Activated T-cell treated with anti-CD3 and anti-CD28 coated beads, Interleukin-2, amount 50 U/mL, for 1 hour (primary cell): ENCODE measurements at regions not wholly inside any gene's neighbourhood (a gene's known extent, or its start where the extent isn't known, plus 50 kb on each side); places are given as distances from the start of the nearest gene placed in this dataset.
"Not testable (repeated sequence)": the region's sequence is repeated elsewhere in the genome, so short reads cannot be mapped to it uniquely, and the experiment has no call there.

ENCODE experiments used
- DNase-seq: peaks from one replicate; pipeline ENCODE4 v3.0.0-alpha.2; 2020

DNA sequence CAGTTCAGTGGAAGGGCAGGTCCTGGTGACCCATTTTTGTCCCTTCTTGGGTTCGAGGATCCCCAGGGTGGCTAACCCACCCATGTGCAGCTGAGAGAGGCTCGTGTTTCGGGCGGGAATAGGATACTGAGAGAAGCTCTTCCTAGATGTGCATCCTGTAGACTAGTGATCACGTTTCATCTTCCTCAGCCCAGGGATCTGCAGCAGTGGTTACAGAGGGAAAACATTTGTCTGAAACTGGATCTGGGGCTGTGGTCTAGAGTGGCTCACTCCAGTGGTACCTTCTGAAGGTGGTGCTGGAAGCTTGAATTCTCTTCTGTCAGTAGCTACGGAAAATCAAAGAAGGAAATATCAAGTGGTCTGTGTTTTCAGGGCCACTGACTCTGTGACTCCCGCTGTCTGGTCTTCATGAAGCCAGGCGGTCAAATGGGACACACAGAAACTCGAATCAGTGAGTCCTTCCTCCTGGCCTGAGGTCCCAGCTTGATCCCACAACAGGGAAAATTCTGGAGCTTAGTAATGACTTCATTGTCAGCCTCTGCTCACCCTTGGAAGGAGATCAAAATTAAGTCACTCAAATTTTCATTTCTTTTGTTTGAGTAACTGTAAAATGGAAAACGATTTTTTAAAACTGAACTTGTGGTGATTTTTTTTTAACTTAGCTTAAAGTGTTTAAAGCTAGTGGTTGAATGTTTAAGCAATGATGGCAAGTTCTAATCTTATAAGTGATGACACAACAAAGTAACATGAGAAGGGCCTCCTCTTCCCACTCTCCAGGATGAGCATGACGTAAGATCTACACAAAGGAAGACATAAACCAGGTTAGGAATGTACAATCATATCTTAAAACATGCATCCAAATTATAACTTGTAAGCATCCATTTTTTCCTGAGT is 469.3 kb upstream of the KLF6 start:
- DNase-seq, result no peak

DNA sequence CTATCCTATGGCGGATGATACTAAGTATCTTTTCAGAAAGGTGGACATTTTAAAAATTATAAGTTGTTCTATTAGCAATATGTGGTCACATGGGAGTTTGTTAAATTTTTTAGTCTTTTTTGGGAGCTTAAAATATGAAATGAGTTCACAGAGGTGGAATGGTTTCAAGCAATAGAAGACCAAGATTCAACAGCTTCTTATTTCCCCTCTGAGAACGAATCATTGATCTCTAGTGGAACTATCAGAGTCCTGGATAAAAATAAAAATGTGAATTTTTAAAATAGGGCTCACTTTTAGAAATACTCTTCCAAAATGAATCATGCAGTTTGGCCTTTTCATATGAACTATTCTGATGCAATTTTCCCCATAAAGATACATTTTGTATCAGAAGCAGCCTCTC is 467.7 kb upstream of the KLF6 start:
- DNase-seq, result no peak

DNA sequence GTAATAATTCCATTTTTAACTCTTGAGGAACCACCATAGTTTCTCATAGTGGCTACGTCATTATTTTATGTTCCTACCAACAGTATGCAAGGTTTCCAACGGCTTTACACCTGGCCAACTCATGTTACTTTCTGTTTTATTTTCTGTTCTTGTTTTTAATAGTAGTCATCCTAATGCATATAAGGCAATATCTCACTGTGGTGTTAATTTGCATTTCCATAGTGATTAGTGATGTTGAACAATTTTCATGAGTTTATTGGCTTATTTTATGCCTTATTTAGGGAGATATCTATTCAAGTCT is 465.5 kb upstream of the KLF6 start:
- DNase-seq, result no peak

DNA sequence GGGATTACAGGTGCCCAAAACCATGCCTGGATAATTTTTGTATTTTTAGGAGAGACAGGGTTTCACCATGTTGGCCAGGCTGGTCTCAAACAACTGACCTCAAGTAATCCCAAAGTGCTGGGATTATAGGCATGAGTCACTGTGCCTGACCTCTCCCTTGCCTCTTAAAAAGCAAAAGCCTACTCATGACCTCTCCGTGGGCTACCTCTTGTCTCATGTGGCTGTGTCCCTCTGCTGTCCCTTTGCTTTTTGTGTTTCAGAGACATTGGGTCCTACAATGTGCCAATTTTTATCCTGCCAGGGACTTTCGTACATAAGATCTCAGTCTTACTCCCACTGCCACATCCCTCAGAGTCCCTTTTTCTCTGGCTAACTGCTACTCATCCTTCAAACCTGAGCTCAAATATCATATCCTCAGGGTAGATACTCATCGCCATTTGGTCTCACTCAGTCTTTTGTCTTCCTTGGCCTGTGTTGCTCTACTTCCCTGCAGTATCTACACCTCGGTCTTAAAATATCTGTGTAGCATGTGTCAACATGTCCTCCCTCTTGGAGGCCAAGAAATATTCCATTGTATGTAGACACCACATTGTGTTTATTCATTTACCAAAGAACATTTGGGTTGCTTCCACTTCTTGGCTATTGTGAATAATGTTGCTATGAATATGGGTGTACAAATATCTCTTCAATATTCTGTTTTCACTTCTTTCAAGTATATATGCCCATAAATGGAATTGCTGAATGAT is 465.0 kb upstream of the KLF6 start:
- DNase-seq, result no peak

DNA sequence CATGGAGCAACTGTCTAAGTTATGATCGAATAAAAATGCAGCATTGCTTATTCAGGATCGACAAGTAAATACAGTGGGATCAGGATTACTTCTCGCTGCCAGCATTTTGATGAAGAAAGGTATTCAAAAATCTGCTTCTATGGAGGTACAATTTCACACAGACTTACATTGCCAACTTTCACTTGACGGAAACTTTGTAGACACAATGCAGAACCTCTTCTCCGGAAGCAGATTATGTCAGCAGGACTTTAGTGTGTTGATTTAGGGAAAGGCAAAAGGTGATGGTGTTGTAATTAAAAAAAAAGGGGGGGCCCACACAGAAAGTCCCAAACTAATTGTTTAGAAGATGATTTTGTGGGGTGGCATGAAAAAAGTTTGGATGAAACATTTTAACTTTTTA is 462.4 kb upstream of the KLF6 start:
- DNase-seq, result no peak

DNA sequence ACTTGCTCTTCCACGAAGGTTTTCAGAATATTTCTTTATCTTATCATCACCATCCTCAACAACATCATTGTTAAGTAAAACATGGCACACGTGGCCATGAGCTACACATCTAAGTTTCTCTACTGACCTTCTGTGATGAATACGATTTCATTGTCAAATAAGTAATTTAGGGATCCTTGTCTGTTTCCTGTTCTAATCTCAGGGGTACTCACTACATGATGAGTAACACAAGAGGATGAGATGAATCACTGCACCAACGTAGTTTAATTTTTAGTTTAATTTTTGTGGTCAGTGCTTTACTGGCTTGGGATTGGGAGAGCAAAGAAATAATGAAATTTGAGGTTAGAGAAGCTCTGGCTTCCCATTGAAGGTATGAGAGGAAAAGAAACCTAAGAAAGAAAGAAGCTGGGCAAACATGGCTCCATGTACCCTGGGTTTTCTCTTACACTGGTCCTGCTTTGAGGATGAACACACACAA is 461.9 kb upstream of the KLF6 start:
- DNase-seq, result no peak

DNA sequence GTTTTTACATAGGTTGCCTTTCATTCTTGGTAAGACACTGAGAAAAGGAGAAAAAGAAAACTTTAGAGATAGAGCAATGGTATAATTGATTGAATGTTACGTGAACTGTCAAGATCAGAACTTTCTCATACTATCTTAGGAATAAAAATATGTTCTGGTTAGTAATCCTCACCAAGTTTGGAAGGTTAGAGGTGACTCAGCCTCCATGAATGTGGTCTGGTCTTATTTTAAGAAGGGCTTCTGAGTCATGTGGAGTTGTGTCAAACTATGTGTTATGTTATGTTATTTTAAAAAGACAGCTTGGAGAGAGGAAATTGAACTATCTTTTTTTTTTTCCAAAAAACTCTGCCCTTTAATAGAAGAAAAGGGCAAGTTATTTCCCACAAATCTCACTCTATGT is 458.6 kb upstream of the KLF6 start:
- DNase-seq, result no peak

DNA sequence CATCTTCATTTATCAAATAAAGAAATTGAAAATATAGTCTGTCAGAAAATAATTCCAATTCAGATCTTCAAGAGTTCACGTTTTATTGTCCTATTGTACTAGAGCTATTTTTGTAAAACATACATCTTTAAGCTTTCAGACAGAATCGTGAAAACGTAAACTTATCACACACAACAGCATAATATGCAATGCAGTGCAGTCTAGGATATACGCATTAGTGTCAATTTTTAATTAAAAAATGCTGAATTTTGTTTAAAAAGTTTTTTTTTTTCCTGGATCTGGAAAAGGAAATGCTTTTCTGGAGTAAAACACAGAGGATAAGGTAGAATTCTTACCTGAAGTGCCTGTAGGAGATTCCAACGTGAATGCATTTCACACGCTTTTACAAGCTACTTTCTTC is 458.2 kb upstream of the KLF6 start:
- DNase-seq, result no peak

DNA sequence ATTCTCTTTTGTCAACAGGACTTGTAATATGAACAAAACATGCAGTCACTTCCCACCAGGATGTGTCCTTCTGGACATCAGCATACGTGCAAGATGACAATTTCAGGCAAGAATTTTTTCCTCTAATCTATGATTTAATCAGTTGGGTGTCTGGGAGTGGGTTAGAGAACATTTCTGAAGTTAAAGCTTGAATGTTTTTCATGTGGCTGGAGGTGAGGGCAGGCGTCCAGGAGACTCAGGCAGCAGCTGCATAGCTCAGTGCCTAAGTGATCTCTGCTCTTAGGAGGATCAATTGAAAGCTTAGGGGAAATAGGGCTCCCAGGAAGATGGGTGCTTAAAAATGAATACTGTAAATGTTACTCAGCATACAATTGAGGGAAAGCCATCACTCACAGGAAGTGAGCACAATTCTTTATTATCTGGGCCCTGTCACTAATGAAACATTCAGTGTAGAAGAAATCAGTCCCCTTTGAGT is 457.6 kb upstream of the KLF6 start:
- no peak for DNase-seq

DNA sequence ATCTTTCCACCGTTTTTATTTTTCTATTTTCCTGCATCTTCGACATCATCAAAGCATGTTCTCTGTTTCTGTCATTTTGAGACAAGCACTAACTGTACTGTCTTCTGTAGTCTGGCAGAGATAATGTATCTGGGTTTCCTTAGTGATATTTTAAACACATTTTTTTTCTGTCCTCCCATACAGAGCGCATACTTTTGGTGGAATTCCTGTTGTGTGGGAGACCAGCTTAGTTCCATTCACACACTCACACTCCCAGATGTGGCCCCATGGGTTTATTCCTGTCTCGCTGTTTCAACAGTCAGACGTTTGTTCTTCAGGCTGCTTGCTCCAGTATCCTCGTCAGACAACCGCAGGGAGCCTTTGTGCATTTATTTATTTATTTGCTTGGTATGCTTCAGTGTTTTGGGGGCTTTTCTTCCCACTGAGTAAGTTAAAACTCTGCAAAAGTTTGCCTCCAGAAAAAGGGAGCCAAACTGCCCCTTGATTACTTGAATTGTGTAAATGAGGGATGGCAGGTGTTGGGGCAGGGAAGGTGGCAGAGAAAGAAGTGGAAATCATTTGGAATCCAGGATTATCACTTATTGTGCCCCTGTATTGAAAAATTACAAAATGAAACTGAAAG is 456.8 kb upstream of the KLF6 start:
- no peak for DNase-seq

DNA sequence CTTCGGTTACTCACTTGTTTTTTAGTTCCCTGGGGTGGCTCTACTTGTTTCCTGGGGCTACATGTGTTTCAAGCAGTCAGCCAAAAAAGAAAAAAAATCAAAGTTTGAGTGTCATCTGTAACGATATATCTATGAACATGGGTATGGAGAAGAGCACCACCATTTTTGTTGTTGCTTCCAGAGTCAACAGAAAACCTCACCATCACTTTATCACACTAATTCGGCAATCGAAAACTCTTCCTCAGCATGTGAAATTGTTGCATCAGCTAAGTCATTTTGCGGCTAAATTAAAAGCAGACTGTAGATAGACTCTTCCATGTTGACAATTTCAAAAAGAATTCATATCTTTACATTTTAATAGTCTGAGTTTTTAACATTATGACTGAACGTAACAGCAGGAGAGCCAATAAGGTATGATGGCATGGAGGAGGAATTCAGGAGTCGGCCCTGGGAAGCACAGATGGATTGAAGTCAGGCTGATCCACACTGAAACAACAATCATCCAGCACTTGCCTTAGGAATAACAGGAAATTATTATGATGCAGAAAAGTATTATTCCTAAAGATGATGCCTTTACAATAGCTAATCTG is 455.7 kb upstream of the KLF6 start:
- no peak for DNase-seq

DNA sequence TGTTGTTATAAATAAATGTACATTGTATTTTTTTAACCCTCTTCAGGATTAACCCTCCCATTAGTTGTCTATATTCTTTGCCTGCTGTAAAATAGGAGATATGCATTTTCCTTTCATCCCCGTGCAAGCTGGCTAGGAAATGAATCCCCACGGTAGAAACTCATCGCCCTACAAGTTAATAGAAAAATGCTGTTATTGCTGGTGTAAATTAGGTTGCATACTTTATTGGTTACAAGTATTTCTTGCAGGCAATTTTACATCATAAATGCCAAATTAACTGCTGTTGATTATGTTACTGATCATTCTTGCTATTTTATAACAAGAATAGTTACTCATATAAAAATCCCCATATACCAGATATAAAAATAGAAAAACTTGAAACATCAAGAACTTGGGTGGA is 454.2 kb upstream of the KLF6 start:
- DNase-seq, result no peak

DNA sequence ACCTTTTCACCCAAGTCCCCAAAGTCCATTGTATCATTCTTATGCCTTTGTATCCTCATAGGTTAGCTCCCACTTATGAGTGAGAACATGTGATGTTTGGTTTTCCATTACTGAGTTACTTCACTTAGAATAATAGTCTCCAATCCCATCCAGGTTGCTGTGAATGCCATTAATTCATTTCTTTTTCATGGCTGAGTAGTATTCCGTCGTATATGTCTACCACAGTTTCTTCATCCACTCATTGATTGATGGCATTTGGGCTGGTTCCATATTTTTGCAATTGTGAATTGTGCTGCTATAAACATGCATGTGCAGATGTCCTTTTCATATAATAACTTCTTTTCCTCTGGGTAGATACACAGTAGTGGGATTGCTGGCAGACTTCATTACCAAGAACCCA is 451.9 kb upstream of the KLF6 start:
- DNase-seq, result not testable (repeated sequence)

DNA sequence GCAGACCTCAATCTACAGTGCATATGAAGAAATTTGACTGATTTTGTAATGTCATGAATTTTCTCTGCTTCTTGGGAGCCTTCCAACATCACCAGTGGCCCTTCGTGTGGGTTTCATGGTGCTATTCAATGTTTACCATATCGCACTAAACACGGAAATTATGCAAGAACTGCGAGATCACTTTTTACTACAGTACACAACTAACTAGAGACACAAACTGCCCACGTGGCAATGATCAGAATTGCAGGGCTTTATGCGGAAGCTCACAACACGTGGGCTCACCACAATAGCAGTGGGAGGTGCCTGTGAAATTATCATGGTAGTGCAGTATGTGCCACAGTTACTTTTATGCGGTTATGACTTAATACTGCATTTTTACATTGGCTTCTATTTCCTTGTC is 449.7 kb upstream of the KLF6 start:
- peak; percentile 20 for DNase-seq

DNA sequence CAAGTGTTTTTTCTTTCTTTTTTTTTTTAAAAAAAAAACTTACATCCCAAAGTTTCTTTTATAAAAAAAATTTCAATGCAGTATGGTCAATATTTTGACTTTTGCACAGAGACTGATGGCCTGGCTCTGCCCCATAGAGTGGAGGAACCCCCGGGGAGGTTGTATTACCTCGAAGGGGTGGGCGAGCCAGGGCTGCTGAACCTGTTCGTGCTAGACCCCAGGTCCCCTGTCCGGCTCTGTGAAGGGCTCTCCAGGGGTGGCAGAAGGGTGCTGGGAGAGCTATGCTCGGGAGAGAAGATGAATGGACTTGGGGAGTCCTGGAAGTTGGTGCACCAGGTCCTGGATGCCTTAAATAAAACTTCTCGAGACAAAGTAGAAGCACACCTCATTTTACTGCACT is 446.4 kb upstream of the KLF6 start:
- no peak for DNase-seq

DNA sequence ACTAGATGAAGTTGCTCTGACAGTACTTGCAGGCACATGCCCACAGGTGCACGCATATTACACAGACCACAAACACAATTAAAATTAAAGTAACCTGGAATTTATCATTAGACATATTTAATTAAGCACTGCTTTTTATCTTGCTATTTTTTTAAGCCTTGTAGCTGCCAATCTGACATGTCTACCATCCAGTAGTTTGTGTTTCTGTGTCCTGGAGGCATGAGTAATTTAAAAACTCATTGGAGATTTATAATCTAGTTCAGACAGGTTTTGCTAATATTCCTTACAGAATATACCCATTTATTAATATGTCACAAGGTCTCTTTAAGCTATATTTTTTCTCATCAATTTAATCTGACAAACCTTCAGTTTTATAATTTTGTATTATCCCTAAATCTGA is 445.0 kb upstream of the KLF6 start:
- no peak for DNase-seq

DNA sequence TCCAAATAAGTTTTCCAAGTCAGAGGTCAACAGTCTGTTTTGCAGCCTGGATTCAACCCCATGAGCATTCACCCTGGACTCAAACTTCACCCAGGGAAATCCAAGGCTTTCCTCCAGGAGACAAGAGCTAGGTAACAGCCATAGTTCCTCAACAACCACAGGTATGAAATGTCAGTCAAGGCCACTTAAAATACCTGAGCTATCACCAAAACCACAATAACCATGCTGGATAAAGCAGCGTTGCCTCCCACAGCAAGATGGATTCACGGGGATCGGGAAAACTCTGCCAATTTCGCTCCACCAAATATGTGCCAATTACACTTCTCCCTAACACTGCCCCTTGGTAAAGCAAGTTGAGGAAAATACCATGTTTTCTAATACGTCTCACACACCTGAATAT is 444.1 kb upstream of the KLF6 start:
- no peak for DNase-seq

DNA sequence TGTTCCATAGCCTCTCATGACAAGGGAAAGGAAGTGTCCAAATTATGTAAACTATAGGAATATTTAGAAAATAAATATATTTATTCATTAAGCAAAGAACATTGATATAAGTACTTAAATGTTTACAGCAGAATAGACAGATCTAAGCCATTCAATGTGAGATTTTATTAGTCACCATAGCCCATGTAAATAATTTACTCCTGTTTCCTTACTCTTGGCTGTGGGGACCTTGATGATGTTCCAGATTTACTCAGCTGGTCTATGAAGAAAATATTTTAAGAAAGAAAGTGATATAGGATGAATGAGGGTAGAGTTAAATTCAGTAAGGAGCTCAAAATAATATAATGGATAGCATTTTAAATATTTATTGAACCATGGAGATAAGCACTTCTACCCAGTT is 442.6 kb upstream of the KLF6 start:
- DNase-seq, result no peak

DNA sequence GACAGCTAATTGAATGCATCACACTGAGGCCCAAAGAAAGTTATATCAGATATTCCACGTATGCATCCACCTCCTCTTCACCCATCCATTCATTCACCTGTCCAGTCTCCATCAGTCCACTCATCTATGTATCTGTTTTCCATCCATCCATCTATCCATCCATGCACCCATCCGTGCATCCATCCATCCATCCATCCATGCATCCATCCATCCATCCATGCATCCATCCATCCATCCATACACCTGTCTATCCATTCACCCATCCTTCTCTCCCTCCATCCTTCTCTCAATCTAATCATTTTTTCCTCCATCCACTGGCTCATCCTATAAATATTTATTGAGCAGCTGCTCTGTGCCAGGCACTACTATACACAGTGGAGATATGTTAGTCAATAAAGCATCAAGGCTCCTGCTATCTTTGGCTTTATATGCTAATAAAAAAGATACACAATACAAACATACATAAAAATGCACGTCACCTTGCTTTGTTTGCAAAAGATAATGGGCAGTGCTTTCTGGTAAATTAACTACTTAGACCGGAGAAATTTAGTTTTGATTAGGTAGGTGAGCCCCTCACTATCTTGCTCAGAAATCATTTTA is 442.0 kb upstream of the KLF6 start:
- DNase-seq, result no peak

DNA sequence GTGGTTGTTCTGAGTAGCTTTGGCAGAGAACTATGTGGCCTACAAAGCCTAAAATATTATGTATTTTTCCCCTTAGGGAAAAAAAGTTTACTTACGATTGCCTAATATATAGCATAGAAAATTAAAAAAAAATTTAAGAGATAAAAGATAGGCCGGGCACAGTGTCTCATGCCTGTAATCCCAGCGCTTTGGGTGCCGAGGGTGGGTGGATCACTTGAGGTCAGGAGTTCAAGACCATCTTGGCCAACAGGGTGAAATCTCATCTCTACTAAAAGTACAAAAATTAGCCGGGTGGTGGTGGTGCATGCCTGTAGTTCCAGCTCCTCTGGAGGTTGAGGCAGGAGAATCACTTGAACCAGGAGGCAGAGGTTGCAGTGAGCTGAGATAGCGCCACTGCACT is 439.2 kb upstream of the KLF6 start:
- no peak for DNase-seq

DNA sequence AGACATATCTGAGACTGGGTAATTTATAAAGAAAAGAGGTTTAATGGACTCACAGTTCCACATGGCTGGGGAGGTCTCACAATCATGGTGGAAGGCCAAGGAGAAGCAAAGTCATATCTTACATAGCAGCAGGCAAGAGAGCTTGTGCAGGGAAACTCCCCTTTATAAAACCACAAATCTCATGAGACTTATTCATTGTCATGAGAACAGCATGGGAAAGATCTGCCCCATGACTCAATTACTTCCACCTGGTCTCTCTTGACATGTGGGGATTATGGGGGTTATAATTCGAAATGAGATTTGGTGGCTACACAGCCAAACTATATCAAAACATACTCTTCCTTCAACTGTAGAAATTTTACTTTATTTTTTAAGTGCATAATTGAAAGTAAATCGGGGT is 436.3 kb upstream of the KLF6 start:
- DNase-seq, result not testable (repeated sequence)

DNA sequence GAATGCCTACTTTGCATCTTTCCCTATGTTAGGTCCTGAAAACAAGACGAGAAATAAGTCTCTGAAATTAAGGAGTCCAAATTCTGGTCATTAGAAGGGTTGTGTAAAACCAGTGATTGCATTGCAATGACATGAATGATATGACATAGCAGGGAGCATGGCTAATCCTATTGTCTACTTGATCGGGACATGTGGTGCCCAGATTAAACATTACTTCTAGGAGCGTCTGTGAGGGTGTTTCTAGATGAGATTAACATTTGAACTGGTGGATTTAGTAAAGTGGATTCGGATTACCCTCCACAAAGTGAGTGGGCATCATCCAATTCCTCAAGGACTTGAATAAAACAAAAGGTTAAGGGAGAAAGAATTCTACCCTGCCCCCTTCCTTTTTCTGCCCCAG is 434.9 kb upstream of the KLF6 start:
- DNase-seq, result no peak

DNA sequence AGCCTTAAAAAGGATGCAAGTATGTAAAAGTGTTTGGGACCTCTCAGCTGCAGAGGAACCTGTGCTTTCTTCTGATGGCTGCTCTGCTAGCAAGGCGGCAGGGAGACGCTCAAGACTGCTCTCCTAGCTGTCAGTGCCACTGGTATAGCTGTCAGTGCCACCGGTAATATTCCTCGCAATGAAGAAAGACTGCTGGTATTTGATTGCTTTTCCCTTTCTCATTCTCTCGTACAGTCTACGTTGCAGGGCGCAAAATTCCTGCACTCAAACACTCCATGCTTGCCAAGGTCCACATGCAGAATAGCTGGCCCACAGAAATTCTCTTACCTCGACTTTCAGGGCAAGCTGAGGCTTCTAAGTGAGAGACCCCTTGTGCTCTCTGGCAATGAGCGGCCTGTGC is 432.6 kb upstream of the KLF6 start:
- no peak for DNase-seq
